Panc1 (cell line): ENCODE measurements at regions not wholly inside any gene's neighbourhood (a gene's known extent, or its start where the extent isn't known, plus 50 kb on each side); places are given as distances from the start of the nearest gene placed in this dataset.

Experiments
- SIN3A ChIP-seq: IDR thresholded peaks from 2 replicates; pipeline ENCODE4 v1.6.1; 2012; ENCODE audit warnings: low read depth, mild to moderate bottlenecking, low read length, moderate library complexity, borderline replicate concordance; ENCODE audit not compliant: insufficient read depth
- TF ChIP-seq, protein P1 (sequence below), 2 experiments: IDR thresholded peaks; 2 replicates each; pipeline ENCODE4 v1.6.1; 2011 to 2012; ENCODE audit warnings: low read depth in 2 of 2, control low read depth in 1 of 2, low read length in 1 of 2, mild to moderate bottlenecking in 1 of 2, moderate library complexity in 1 of 2; ENCODE audit not compliant: insufficient read depth in 1 of 2
- TF ChIP-seq, protein P2 (sequence below): fragments of 450-650 bp; IDR thresholded peaks from 2 replicates; pipeline ENCODE4 v1.5.1; 2017; ENCODE audit warnings: mild to moderate bottlenecking

DNA sequence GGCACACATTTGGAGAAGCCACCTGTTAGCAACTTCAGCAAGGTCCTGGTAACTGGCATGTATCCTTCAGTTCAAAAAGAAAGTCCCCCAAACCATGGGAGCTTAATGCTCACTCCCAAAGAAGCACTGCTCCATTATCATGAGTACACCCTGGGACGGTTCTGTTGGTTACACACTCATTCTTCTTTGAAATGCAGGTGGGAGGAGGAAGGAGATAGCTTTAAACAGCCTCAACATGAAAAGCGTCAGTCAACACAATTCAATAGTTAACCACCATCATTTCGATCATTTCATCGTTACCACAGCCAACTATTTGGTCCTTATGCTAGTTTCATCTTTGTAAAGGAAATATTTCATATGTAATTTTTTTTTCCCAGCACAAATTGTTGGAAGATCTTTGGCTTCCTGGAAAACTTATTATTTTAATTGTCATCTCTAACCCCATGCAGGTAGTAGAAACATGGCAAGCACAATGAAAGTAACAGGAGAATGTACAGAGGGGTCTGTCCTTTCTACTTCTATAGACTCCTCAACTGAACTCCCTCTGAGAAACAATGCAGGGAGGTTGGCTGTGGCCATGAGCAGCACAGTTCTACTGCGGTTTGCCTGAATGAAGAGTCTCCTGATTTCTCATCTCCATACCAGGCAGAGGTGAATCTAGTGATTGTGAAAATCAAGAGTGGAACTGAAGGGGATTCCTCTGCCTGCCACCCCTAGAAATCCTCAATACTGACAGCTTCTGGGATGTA is 196.4 kb upstream of the FOXN3 start:
- TF ChIP-seq, protein P1, sequence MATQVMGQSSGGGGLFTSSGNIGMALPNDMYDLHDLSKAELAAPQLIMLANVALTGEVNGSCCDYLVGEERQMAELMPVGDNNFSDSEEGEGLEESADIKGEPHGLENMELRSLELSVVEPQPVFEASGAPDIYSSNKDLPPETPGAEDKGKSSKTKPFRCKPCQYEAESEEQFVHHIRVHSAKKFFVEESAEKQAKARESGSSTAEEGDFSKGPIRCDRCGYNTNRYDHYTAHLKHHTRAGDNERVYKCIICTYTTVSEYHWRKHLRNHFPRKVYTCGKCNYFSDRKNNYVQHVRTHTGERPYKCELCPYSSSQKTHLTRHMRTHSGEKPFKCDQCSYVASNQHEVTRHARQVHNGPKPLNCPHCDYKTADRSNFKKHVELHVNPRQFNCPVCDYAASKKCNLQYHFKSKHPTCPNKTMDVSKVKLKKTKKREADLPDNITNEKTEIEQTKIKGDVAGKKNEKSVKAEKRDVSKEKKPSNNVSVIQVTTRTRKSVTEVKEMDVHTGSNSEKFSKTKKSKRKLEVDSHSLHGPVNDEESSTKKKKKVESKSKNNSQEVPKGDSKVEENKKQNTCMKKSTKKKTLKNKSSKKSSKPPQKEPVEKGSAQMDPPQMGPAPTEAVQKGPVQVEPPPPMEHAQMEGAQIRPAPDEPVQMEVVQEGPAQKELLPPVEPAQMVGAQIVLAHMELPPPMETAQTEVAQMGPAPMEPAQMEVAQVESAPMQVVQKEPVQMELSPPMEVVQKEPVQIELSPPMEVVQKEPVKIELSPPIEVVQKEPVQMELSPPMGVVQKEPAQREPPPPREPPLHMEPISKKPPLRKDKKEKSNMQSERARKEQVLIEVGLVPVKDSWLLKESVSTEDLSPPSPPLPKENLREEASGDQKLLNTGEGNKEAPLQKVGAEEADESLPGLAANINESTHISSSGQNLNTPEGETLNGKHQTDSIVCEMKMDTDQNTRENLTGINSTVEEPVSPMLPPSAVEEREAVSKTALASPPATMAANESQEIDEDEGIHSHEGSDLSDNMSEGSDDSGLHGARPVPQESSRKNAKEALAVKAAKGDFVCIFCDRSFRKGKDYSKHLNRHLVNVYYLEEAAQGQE (IDR thresholded peaks at IDR 0.05; ENCODE audit: insufficient read depth in 1 of 2, low read depth in 2 of 2, low read length in 1 of 2), result no peak
- TF ChIP-seq, protein P2, sequence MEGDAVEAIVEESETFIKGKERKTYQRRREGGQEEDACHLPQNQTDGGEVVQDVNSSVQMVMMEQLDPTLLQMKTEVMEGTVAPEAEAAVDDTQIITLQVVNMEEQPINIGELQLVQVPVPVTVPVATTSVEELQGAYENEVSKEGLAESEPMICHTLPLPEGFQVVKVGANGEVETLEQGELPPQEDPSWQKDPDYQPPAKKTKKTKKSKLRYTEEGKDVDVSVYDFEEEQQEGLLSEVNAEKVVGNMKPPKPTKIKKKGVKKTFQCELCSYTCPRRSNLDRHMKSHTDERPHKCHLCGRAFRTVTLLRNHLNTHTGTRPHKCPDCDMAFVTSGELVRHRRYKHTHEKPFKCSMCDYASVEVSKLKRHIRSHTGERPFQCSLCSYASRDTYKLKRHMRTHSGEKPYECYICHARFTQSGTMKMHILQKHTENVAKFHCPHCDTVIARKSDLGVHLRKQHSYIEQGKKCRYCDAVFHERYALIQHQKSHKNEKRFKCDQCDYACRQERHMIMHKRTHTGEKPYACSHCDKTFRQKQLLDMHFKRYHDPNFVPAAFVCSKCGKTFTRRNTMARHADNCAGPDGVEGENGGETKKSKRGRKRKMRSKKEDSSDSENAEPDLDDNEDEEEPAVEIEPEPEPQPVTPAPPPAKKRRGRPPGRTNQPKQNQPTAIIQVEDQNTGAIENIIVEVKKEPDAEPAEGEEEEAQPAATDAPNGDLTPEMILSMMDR, result no peak
- no peak for TF ChIP-seq SIN3A
